GM12878 (cell line): ENCODE measurements at regions not wholly inside any gene's neighbourhood (a gene's known extent, or its start where the extent isn't known, plus 50 kb on each side); places are given as distances from the start of the nearest gene placed in this dataset.

ENCODE experiments used
- ATAC-seq: fragments of 200-7000 bp; cut with Tn5 transposase; 3 replicates; pipeline ENCODE4 v1.9.1; 2020; ENCODE audit warnings: mild to moderate bottlenecking, moderate library complexity
- BruUV-seq: library from RNA; stranded (reverse); fragments of 400-500 nt; replicated peaks from 2 replicates; lab custom pipeline; 2021; lab: Mats Ljungman, UMichigan
- CTCF ChIA-PET: fragments of 300-600 bp; sonication (Branson Sonifier 250); formaldehyde crosslinking; extraction: SDS; loops from one replicate; lab custom pipeline; 2021; ENCODE audit warnings: inconsistent platforms; lab: Yijun Ruan, JAX
- POLR2A ChIA-PET: fragments of 350-600 bp; formaldehyde crosslinking; extraction: SDS; loops from one replicate; lab custom pipeline; 2021; ENCODE audit warnings: inconsistent platforms; lab: Charles Lee
- RAD21 ChIA-PET: fragments of 300-600 bp; sonication (Branson Sonifier 250); formaldehyde crosslinking; loops from one replicate; lab custom pipeline; 2023; ENCODE audit warnings: antibody characterized with exemption; ENCODE audit not compliant: unreplicated experiment; lab: Charles Lee
- SMC1A ChIA-PET: fragments of 300-600 bp; sonication (Branson Sonifier 250); formaldehyde crosslinking; loops from one replicate; lab custom pipeline; 2023; ENCODE audit not compliant: unreplicated experiment, uncharacterized antibody; lab: Charles Lee
- DNase-seq: peaks from one replicate; pipeline ENCODE4 v3.0.0-alpha.2; 2011; ENCODE audit warnings: low read depth, low spot score
- FAIRE-seq: peaks from 3 replicates; lab custom pipeline; 2011; peaks lifted over from hg19 to GRCh38; lab: Jason Lieb, UNC
- H2AFZ ChIP-seq: 2 replicates; pipeline ENCODE4 v1.6.0; 2011; ENCODE audit warnings: low read depth, low read length, control low read depth; ENCODE audit not compliant: control insufficient read depth
- H3K27ac ChIP-seq: 2 replicates; pipeline ENCODE4 v1.5.1; 2011; ENCODE audit warnings: control low read depth; ENCODE audit not compliant: control insufficient read depth, insufficient read depth
- H3K27me3 ChIP-seq, 2 experiments: replicated peaks in 1 of 2; 2 replicates each; pipeline versions ENCODE4 v1.6.0 to v1.6.1; 2011; ENCODE audit warnings: low read length in 1 of 2; ENCODE audit not compliant: control insufficient read depth in 2 of 2, insufficient read depth in 2 of 2
- H3K36me3 ChIP-seq, 2 experiments: 2 replicates each; pipeline ENCODE4 v1.5.1; 2011; ENCODE audit warnings: low read length in 1 of 2; ENCODE audit not compliant: control insufficient read depth in 2 of 2, insufficient read depth in 2 of 2
- H3K4me1 ChIP-seq: 2 replicates; pipeline ENCODE4 v1.6.1; 2011; ENCODE audit warnings: mild to moderate bottlenecking, low read length, moderate library complexity, mixed read lengths; ENCODE audit not compliant: control insufficient read depth, insufficient read depth
- H3K4me2 ChIP-seq: 2 replicates; pipeline ENCODE4 v1.6.0; 2011; ENCODE audit warnings: control low read depth; ENCODE audit not compliant: control insufficient read depth, insufficient read depth
- H3K4me3 ChIP-seq: fragments of 200-600 bp; sonication (generic); 2 replicates; pipeline ENCODE4 v1.5.1; 2016
- H3K79me2 ChIP-seq: 2 replicates; pipeline ENCODE4 v1.6.0; 2011; ENCODE audit warnings: low read length; ENCODE audit not compliant: control insufficient read depth, insufficient read depth
- H3K9ac ChIP-seq: 2 replicates; pipeline ENCODE4 v1.8.0; 2011; ENCODE audit warnings: low read length, control low read depth, mixed read lengths; ENCODE audit not compliant: control insufficient read depth, insufficient read depth
- H3K9me3 ChIP-seq: replicated peaks from 3 replicates; pipeline ENCODE4 v1.5.1; 2011; ENCODE audit warnings: mild to moderate bottlenecking, low read length; ENCODE audit not compliant: control insufficient read depth, insufficient read depth
- H4K20me1 ChIP-seq: 2 replicates; pipeline ENCODE4 v1.6.0; 2011; ENCODE audit not compliant: control insufficient read depth, insufficient read depth
- BCL11A ChIP-seq: IDR thresholded peaks from 2 replicates; pipeline ENCODE4 v1.6.1; 2011; ENCODE audit warnings: low read depth, low read length
- FOXK2 ChIP-seq: fragments of 450-650 bp; IDR thresholded peaks from 2 replicates; pipeline ENCODE4 v1.6.1; 2017; ENCODE audit warnings: mild to moderate bottlenecking, moderate library complexity
- MYB ChIP-seq: fragments of 150-350 bp; IDR thresholded peaks from 2 replicates; pipeline ENCODE4 v1.6.1; 2014; ENCODE audit warnings: mild to moderate bottlenecking, low read depth, low read length, borderline replicate concordance
- WGBS: methylation state at CpG from one replicate; pipeline ENCODE4 v1.1.6; 2016; ENCODE audit warnings: low lambda C conversion rate; ENCODE audit not compliant: insufficient replicate concordance, insufficient coverage; ENCODE audit errors: missing lambda C conversion rate; 5-methylcytosine and 5-hydroxymethylcytosine counted together
- in situ Hi-C: fragments of 300-500 bp; cut with MboI; formaldehyde crosslinking; loops from 9 replicates; pipeline ENCODE4 v1.14.3; 2018; ENCODE audit warnings: mixed read lengths
- intact Hi-C: fragments of 100-400 bp; cut with micrococcal nuclease; formaldehyde crosslinking; loops from one replicate; pipeline ENCODE4 v1.14.2; 2022; ENCODE audit not compliant: unreplicated experiment

- H3K36me3 ChIP-seq = no peaks in the 10 kb centered on the region
- no peaks in the 10 kb centered on the region for H3K4me1 ChIP-seq
- ChIA-PET RAD21 (no interaction called here), POLR2A (no interaction called here), SMC1A (interaction anchor here (1.2 kb wide), 1 partner anchor 14 kb away, joined by 4 read pairs; no protein-coding TSS in a partner anchor), CTCF (interaction anchor here (2.0 kb wide), 1 partner anchor 17 kb away, joined by 6 read pairs; no protein-coding TSS in a partner anchor)
- no peak overlapping the region for H3K4me3 ChIP-seq
- no peak overlapping the region for H3K4me2 ChIP-seq
- 0% methylated on average over 2 of the region's 2 CpGs for WGBS
- no peaks in the 10 kb centered on the region for H3K27me3 ChIP-seq
- TF ChIP-seq BCL11A = no peak
- no peak for TF ChIP-seq MYB
- no peaks in the 10 kb centered on the region for H4K20me1 ChIP-seq
- intact Hi-C loops (no loop called here), in situ Hi-C loops (no loop called here)
- no TSS peak for BruUV-seq
- FAIRE-seq (no peak), DNase-seq (no peak), ATAC-seq (no peak)
- no peaks in the 10 kb centered on the region; the same call in 2 of the 3 replicates for H3K9me3 ChIP-seq
- H3K27ac ChIP-seq = no peak overlapping the region
- no peak overlapping the region for H2AFZ ChIP-seq
- H3K9ac ChIP-seq = no peak overlapping the region
- H3K79me2 ChIP-seq = no peaks in the 10 kb centered on the region
Measured at GRCh38 chr6:81966968-81967367, 214.5 kb upstream of the TENT5A start.

- in situ Hi-C loops = no loop called here
- no TSS peak for BruUV-seq
Measured at GRCh38 chr6:81962198-81962597, 209.7 kb upstream of the TENT5A start.

More at GRCh38 chr6:81962198-81962597, 209.7 kb upstream of the TENT5A start:
- WGBS = 40% methylated on average over 3 of the region's 3 CpGs
- no peaks in the 10 kb centered on the region for H3K27me3 ChIP-seq
- no peak overlapping the region for H3K9ac ChIP-seq
- no peaks in the 10 kb centered on the region for H3K36me3 ChIP-seq
- H3K9me3 ChIP-seq = no peaks in the 10 kb centered on the region; the same call in 2 of the 3 replicates
- DNase-seq (no peak), FAIRE-seq (no peak), ATAC-seq (no peak)
- no peaks in the 10 kb centered on the region for H3K79me2 ChIP-seq
- ChIA-PET SMC1A (no interaction called here), POLR2A (no interaction called here), CTCF (no interaction called here), RAD21 (no interaction called here)
- H3K4me1 ChIP-seq = no peaks in the 10 kb centered on the region
- intact Hi-C loops = no loop called here
- TF ChIP-seq FOXK2 = no peak
- H3K27ac ChIP-seq = no peak overlapping the region
- no peak overlapping the region for H2AFZ ChIP-seq
- no peaks in the 10 kb centered on the region for H4K20me1 ChIP-seq
- H3K4me2 ChIP-seq = no peak overlapping the region
- no peak overlapping the region for H3K4me3 ChIP-seq
